ENCODE measurements at regions not wholly inside any gene's neighbourhood (a gene's known extent, or its start where the extent isn't known, plus 50 kb on each side); places are given as distances from the start of the nearest gene placed in this dataset.
"Not testable (repeated sequence)": the region's sequence is repeated elsewhere in the genome, so short reads cannot be mapped to it uniquely, and the experiment has no call there.

DNA sequence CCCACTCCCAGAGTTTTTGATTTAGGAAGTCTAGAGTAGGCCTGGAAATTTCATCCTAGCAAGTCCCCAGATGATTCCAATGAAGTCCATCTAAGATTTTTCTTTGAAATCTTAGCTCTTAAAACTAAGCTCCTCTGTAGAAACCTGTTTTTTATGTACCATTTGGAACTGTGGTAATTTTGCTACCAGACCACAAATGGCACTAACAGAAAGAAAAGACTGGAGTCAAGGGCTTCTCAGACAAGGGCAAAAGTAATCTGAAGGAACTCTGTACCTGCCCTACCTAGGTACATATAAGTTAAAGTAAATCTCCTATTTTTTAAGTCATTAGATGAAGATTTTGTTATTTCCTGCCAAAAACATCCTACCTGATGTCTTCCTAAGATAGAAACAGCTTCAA lies 155.0 kb upstream of the HTR1E start:
- Histone ChIP-seq H3K27me3 (ENCODE audit: insufficient read depth, low read length) (no peaks in the 10 kb centered on the region), H3K4me3 (ENCODE audit: low read length in 2 of 2) (no peak overlapping the region), H3K9me3 (ENCODE audit: control insufficient read depth in 1 of 2, low read length in 2 of 2) (no peaks in the 10 kb centered on the region), H3K4me1 (ENCODE audit: insufficient read depth, low read length) (no peaks in the 10 kb centered on the region), H3K36me3 (ENCODE audit: insufficient read depth, low read length) (no peaks in the 10 kb centered on the region), H3K27ac (ENCODE audit: low read depth, low read length) (no peak overlapping the region)
- intact Hi-C loops (cut with micrococcal nuclease): no loop called here
- H3K27ac Mint-ChIP-seq: no peak overlapping the region
- no peaks in the 10 kb centered on the region for H3K36me3 Mint-ChIP-seq
- ChIA-PET CTCF (ENCODE audit: partially characterized antibody) (no interaction called here), POLR2A (ENCODE audit: partially characterized antibody) (no interaction called here)
- H3K4me1 Mint-ChIP-seq: no peaks in the 10 kb centered on the region
- no peak overlapping the region for H3K4me3 Mint-ChIP-seq
- H3K27me3 Mint-ChIP-seq: peaks cover 0 to 1% of the 10 kb centered on the region in 2 donors
- DNase-seq: no peak
- peaks cover 0 to 2% (median 0%) of the 10 kb centered on the region in 8 donors for H3K9me3 Mint-ChIP-seq

DNA sequence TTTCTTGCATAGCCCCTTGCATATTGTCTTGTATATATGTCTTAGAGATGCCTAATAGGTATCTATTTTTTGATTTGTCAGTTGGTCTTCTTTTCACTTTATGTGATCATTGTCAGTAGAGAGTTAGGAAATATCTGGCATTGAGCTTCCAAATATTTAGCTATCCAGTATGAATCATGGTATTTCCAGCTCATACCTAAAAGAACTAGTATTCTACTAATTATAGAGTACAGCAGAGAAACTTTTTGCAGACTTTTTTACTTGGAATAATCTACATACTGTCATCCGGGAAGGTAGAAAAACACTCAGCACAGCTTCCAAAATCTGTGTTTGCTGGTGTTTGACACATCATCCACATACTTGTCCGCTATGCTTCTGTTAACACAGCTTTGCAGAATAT lies 156.4 kb upstream of the HTR1E start:
- ChIA-PET POLR2A (ENCODE audit: partially characterized antibody) (no interaction called here), CTCF (ENCODE audit: partially characterized antibody) (no interaction called here)
- Histone ChIP-seq H3K27ac (ENCODE audit: low read depth, low read length) (no peak overlapping the region), H3K36me3 (ENCODE audit: insufficient read depth, low read length) (no peaks in the 10 kb centered on the region), H3K9me3 (ENCODE audit: control insufficient read depth in 1 of 2, low read length in 2 of 2) (no peaks in the 10 kb centered on the region), H3K4me3 (ENCODE audit: low read length in 2 of 2) (no peak overlapping the region), H3K27me3 (ENCODE audit: insufficient read depth, low read length) (no peaks in the 10 kb centered on the region), H3K4me1 (ENCODE audit: insufficient read depth, low read length) (no peaks in the 10 kb centered on the region)
- DNase-seq: no peak
- intact Hi-C loops (cut with micrococcal nuclease): no loop called here
- H3K9me3 Mint-ChIP-seq: peaks cover 0 to 2% (median 0%) of the 10 kb centered on the region in 8 donors
- H3K4me1 Mint-ChIP-seq: no peaks in the 10 kb centered on the region
- no peak overlapping the region for H3K4me3 Mint-ChIP-seq
- H3K27me3 Mint-ChIP-seq: peaks cover 0 to 1% of the 10 kb centered on the region in 2 donors
- peak overlapping the region in 1 of 7 donors; percentile 25 for H3K27ac Mint-ChIP-seq
- H3K36me3 Mint-ChIP-seq: no peaks in the 10 kb centered on the region

DNA sequence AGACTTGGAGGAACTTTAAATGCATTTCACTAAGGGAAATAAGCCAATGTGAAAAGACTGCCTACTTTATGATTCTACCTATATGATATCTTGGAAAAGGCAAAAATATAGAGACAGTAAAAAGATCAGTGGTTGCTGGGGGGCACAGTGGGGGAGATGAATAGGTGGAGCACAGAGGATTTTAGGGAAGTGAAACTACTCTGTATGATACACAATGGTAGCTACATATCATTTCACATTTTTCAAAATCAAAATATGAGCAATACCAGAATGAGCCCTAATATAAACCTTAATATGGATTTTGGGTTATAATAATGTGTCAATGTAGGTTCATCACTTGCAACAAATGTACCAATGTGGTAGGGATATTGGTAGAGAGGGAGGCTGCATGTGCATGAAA lies 161.4 kb upstream of the HTR1E start:
- Histone ChIP-seq H3K9me3 (ENCODE audit: control insufficient read depth in 1 of 2, low read length in 2 of 2) (no peaks in the 10 kb centered on the region), H3K36me3 (ENCODE audit: insufficient read depth, low read length) (no peaks in the 10 kb centered on the region), H3K27me3 (ENCODE audit: insufficient read depth, low read length) (no peaks in the 10 kb centered on the region), H3K27ac (ENCODE audit: low read depth, low read length) (no peak overlapping the region), H3K4me3 (ENCODE audit: low read length in 2 of 2) (no peak overlapping the region), H3K4me1 (ENCODE audit: insufficient read depth, low read length) (no peaks in the 10 kb centered on the region)
- Mint-ChIP-seq H3K27me3 (peaks cover 0 to 1% of the 10 kb centered on the region in 2 donors), H3K4me1 (no peaks in the 10 kb centered on the region), H3K4me3 (no peak overlapping the region), H3K36me3 (no peaks in the 10 kb centered on the region), H3K9me3 (peaks cover 0 to 3% (median 2%) of the 10 kb centered on the region in 8 donors), H3K27ac (no peak overlapping the region)
- CTCF ChIA-PET (ENCODE audit: partially characterized antibody): no interaction called here
- intact Hi-C loops (cut with micrococcal nuclease): no loop called here
- POLR2A ChIA-PET (ENCODE audit: partially characterized antibody): no interaction called here
- DNase-seq: no peak

DNA sequence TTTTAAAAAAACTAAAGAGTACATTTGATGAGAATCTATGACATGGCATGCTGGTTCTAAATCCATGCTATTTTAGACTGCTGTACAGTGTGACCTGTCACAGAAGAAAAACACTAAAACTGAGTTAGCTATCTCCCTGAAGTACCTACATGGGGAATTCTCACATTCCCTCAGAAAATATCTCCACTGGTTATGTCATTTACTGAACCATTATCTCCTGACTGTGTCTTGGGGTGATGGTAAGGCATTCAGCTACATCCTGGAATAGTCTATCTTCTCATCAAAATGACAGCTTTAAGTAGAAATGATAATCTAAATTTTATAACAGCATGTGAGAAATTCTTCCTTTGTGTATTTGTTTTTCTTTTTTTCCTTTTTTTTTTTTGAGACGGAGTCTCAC lies 172.1 kb upstream of the HTR1E start:
- Mint-ChIP-seq H3K4me1 (no peaks in the 10 kb centered on the region), H3K36me3 (no peaks in the 10 kb centered on the region), H3K27me3 (peaks cover 0 to 4% of the 10 kb centered on the region in 2 donors), H3K9me3 (peaks cover 3 to 19% (median 5%) of the 10 kb centered on the region in 8 donors), H3K27ac (no peak overlapping the region), H3K4me3 (no peak overlapping the region)
- POLR2A ChIA-PET (ENCODE audit: partially characterized antibody): no interaction called here
- DNase-seq: no peak
- no peaks in the 10 kb centered on the region for H3K9me3 ChIP-seq (ENCODE audit: control insufficient read depth in 1 of 2, low read length in 2 of 2)
- no peaks in the 10 kb centered on the region for H3K4me1 ChIP-seq (ENCODE audit: insufficient read depth, low read length)
- intact Hi-C loops (cut with micrococcal nuclease): no loop called here
- CTCF ChIA-PET (ENCODE audit: partially characterized antibody): no interaction called here
- no peaks in the 10 kb centered on the region for H3K36me3 ChIP-seq (ENCODE audit: insufficient read depth, low read length)
- H3K27me3 ChIP-seq (ENCODE audit: insufficient read depth, low read length): no peaks in the 10 kb centered on the region
- H3K4me3 ChIP-seq (ENCODE audit: low read length in 2 of 2): no peak overlapping the region
- H3K27ac ChIP-seq (ENCODE audit: low read depth, low read length): no peak overlapping the region

DNA sequence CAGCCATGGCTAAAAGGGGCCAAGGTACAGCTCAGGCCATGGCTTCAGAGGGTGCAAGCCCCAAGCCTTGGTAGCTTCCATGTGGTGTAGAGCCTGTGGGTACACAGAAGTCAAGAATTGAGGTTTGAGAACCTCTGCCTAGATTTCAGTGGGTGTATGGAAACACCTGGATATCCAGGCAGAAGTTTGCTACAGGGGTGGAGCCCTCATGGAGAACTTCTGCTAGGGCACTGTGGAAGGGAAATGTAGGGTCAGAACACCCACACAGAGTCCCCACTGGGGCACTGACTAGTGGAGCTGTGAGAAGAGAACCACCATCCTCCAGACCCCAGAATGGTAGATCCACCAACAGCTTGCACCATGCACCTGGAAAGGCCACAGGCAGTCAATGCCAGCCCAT lies 177.4 kb upstream of the HTR1E start:
- peaks cover 2 to 20% (median 10%) of the 10 kb centered on the region in 8 donors for H3K9me3 Mint-ChIP-seq
- H3K27ac ChIP-seq (ENCODE audit: low read depth, low read length); CTCF ChIA-PET (ENCODE audit: partially characterized antibody); H3K4me1 ChIP-seq (ENCODE audit: insufficient read depth, low read length); H3K4me3 ChIP-seq (ENCODE audit: low read length in 2 of 2); POLR2A ChIA-PET (ENCODE audit: partially characterized antibody); H3K4me1 Mint-ChIP-seq; DNase-seq; intact Hi-C loops (cut with micrococcal nuclease); H3K36me3 Mint-ChIP-seq; H3K9me3 ChIP-seq (ENCODE audit: control insufficient read depth in 1 of 2, low read length in 2 of 2); H3K4me3 Mint-ChIP-seq; H3K36me3 ChIP-seq (ENCODE audit: insufficient read depth, low read length); H3K27ac Mint-ChIP-seq; H3K27me3 ChIP-seq (ENCODE audit: insufficient read depth, low read length); H3K27me3 Mint-ChIP-seq: not testable (repeated sequence)

- intact Hi-C loops (cut with micrococcal nuclease): no loop called here
- H3K4me1 Mint-ChIP-seq: no peaks in the 10 kb centered on the region
- Histone ChIP-seq H3K9me3 (ENCODE audit: control insufficient read depth in 1 of 2, low read length in 2 of 2) (no peaks in the 10 kb centered on the region), H3K27ac (ENCODE audit: low read depth, low read length) (no peak overlapping the region), H3K36me3 (ENCODE audit: insufficient read depth, low read length) (no peaks in the 10 kb centered on the region), H3K4me3 (ENCODE audit: low read length in 2 of 2) (no peak overlapping the region), H3K27me3 (ENCODE audit: insufficient read depth, low read length) (no peaks in the 10 kb centered on the region), H3K4me1 (ENCODE audit: insufficient read depth, low read length) (no peaks in the 10 kb centered on the region)
- POLR2A ChIA-PET (ENCODE audit: partially characterized antibody): no interaction called here
- DNase-seq: no peak
- H3K36me3 Mint-ChIP-seq: no peaks in the 10 kb centered on the region
- H3K27me3 Mint-ChIP-seq: no peaks in the 10 kb centered on the region
- peaks cover 2 to 21% (median 8%) of the 10 kb centered on the region in 8 donors for H3K9me3 Mint-ChIP-seq
- CTCF ChIA-PET (ENCODE audit: partially characterized antibody): no interaction called here
- no peak overlapping the region for H3K27ac Mint-ChIP-seq
- no peak overlapping the region for H3K4me3 Mint-ChIP-seq
These were observed 180.6 kb upstream of the HTR1E start for GRCh38 chr6:86756640-86757229.

GRCh38 chr6:86744048-86744447 lies 193.3 kb upstream of the HTR1E start:
- Histone ChIP-seq H3K9me3 (ENCODE audit: control insufficient read depth in 1 of 2, low read length in 2 of 2) (no peaks in the 10 kb centered on the region), H3K27ac (ENCODE audit: low read depth, low read length) (no peak overlapping the region), H3K36me3 (ENCODE audit: insufficient read depth, low read length) (no peaks in the 10 kb centered on the region), H3K4me1 (ENCODE audit: insufficient read depth, low read length) (no peaks in the 10 kb centered on the region), H3K4me3 (ENCODE audit: low read length in 2 of 2) (no peak overlapping the region), H3K27me3 (ENCODE audit: insufficient read depth, low read length) (no peaks in the 10 kb centered on the region)
- H3K4me1 Mint-ChIP-seq: no peaks in the 10 kb centered on the region
- ChIA-PET POLR2A (ENCODE audit: partially characterized antibody) (no interaction called here), CTCF (ENCODE audit: partially characterized antibody) (no interaction called here)
- no peak overlapping the region for H3K27ac Mint-ChIP-seq
- peaks cover 0 to 4% (median under 1%) of the 10 kb centered on the region in 8 donors for H3K9me3 Mint-ChIP-seq
- H3K4me3 Mint-ChIP-seq: no peak overlapping the region
- DNase-seq: no peak
- H3K36me3 Mint-ChIP-seq: no peaks in the 10 kb centered on the region
- no peaks in the 10 kb centered on the region for H3K27me3 Mint-ChIP-seq
- intact Hi-C loops (cut with micrococcal nuclease): no loop called here

DNA sequence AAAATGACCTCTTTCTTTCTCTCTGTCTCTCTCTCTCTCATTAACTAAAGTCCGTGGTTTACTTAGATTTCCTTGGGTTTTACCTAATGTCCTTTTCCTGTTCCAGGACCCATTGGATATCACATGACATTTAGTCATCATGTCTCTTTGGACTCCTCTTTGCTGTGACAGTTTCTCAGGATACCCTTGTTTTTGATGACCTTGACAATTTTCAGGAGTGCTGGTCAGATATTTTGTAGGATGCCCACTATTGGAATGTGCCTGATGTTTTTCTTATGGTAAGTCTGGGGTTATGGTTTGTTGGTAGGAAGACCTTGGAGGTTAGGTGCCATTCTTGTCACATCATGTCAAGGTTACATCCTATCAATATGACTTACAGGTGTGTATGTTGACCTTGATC lies 199.2 kb upstream of the HTR1E start:
- Histone ChIP-seq H3K4me3 (ENCODE audit: low read length in 2 of 2) (no peak overlapping the region), H3K27ac (ENCODE audit: low read depth, low read length) (no peak overlapping the region), H3K36me3 (ENCODE audit: insufficient read depth, low read length) (no peaks in the 10 kb centered on the region), H3K27me3 (ENCODE audit: insufficient read depth, low read length) (no peaks in the 10 kb centered on the region), H3K9me3 (ENCODE audit: control insufficient read depth in 1 of 2, low read length in 2 of 2) (no peaks in the 10 kb centered on the region), H3K4me1 (ENCODE audit: insufficient read depth, low read length) (no peaks in the 10 kb centered on the region)
- Mint-ChIP-seq H3K36me3 (no peaks in the 10 kb centered on the region), H3K4me1 (no peaks in the 10 kb centered on the region), H3K27ac (no peak overlapping the region), H3K9me3 (peaks cover 0 to 22% (median 6%) of the 10 kb centered on the region in 8 donors), H3K4me3 (no peak overlapping the region), H3K27me3 (no peaks in the 10 kb centered on the region)
- DNase-seq: no peak
- intact Hi-C loops (cut with micrococcal nuclease): no loop called here
- POLR2A ChIA-PET (ENCODE audit: partially characterized antibody): no interaction called here
- CTCF ChIA-PET (ENCODE audit: partially characterized antibody): no interaction called here
